ENCODE measurements at regions not wholly inside any gene's neighbourhood (a gene's known extent, or its start where the extent isn't known, plus 50 kb on each side); places are given as distances from the start of the nearest gene placed in this dataset.

DNA sequence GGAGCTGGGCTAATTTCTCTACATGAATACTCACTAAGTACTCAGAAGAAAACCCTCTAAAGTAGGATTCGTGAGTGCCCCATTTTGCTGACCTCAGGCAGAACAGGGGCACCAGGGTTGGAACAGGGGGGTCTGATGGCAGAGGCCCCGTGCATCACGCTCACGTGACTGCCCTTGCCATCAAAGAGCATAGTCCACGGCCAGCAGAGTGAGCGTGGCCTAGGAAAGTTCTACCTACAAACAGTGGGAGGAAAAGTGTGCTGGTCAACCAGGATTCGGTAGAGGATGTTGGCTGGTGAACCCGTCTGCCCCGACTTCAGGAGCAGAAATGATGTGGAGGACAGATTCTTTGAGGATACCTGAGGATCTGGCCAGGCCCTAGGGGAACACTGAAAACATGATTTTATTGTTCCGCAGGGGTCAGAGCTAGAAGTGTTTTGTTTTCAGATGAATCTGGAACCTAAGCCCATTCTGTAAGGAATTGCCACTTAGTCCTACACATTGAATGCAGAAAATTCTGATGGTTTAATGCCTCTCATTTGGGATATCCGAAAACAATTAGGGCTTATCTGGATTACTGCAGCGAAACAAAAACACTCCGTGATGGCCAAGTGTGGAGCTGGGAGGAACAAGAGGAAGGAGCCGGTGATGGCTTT is 138.8 kb upstream of the SHH start:
- Histone ChIP-seq H3K4me3 (ENCODE audit: low read depth, low read length) (no peak overlapping the region), H3K27me3 (replicated peaks) (no peaks in the 10 kb centered on the region), H3K27ac (peak overlapping the region; percentile 92), H3K36me3 (replicated peaks) (no peaks in the 10 kb centered on the region)
- no peak for DNase-seq
- TF ChIP-seq, protein P1, sequence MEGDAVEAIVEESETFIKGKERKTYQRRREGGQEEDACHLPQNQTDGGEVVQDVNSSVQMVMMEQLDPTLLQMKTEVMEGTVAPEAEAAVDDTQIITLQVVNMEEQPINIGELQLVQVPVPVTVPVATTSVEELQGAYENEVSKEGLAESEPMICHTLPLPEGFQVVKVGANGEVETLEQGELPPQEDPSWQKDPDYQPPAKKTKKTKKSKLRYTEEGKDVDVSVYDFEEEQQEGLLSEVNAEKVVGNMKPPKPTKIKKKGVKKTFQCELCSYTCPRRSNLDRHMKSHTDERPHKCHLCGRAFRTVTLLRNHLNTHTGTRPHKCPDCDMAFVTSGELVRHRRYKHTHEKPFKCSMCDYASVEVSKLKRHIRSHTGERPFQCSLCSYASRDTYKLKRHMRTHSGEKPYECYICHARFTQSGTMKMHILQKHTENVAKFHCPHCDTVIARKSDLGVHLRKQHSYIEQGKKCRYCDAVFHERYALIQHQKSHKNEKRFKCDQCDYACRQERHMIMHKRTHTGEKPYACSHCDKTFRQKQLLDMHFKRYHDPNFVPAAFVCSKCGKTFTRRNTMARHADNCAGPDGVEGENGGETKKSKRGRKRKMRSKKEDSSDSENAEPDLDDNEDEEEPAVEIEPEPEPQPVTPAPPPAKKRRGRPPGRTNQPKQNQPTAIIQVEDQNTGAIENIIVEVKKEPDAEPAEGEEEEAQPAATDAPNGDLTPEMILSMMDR (IDR thresholded peaks at IDR 0.05; ENCODE audit: low read depth, low read length, missing control alignments) = no peak
- in situ Hi-C loops (cut with HindIII; ENCODE audit: low pct_ligation_motif_present, low sequenced_read_pairs) = no loop called here

DNA sequence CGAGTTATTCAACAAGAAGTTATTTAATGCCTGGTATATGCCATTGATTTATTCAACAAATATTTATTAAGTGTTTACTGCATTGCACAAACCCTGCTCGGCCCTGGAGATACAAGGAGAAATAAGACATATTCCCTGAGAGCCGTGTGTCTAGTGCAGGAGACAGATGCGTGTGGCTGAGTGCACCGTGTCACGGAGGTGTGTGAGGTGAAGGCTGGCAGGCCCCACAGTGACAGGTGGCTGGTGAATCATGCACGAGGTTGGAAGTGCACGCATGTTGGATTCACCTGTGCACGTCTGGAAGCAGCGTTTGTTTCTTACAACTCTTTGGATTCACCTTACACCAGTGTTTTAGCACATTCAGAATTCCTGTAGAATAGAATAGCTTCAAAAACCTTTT is 136.6 kb upstream of the SHH start:
- no peak overlapping the region for H3K4me3 ChIP-seq (ENCODE audit: low read depth, low read length)
- no peaks in the 10 kb centered on the region for H3K27me3 ChIP-seq (replicated peaks)
- in situ Hi-C loops (cut with HindIII; ENCODE audit: low pct_ligation_motif_present, low sequenced_read_pairs) = no loop called here
- no peak overlapping the region for H3K27ac ChIP-seq
- TF ChIP-seq, protein P1 (IDR thresholded peaks at IDR 0.05; ENCODE audit: low read depth, low read length, missing control alignments) = no peak
- DNase-seq = no peak
- no peaks in the 10 kb centered on the region for H3K36me3 ChIP-seq (replicated peaks)

DNA sequence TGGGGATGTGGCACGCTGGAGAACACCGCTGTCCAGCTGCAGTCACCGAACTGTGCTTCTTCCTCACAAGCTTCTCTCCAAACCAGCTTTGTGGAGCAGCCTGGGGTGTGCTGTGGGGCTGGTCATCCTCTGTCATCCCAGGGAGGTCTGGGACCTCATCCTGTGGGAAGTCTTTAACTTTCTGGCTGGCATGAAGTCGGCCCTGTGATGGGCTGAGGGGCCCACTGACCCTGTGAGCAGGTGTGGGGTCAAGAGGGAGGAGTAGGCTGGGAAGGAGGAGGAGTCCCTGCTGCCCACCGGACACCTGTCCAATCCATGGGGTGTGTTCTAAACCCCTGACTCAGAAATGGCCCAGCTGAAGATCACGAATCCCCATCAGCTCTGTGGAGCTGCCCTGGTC is 136.2 kb upstream of the SHH start:
- in situ Hi-C loops (cut with HindIII; ENCODE audit: low pct_ligation_motif_present, low sequenced_read_pairs) = no loop called here
- Histone ChIP-seq H3K36me3 (replicated peaks) (no peaks in the 10 kb centered on the region), H3K27me3 (replicated peaks) (no peaks in the 10 kb centered on the region), H3K27ac (no peak overlapping the region), H3K4me3 (ENCODE audit: low read depth, low read length) (no peak overlapping the region)
- DNase-seq = no peak
- TF ChIP-seq, protein P1 (IDR thresholded peaks at IDR 0.05; ENCODE audit: low read depth, low read length, missing control alignments) = no peak

DNA sequence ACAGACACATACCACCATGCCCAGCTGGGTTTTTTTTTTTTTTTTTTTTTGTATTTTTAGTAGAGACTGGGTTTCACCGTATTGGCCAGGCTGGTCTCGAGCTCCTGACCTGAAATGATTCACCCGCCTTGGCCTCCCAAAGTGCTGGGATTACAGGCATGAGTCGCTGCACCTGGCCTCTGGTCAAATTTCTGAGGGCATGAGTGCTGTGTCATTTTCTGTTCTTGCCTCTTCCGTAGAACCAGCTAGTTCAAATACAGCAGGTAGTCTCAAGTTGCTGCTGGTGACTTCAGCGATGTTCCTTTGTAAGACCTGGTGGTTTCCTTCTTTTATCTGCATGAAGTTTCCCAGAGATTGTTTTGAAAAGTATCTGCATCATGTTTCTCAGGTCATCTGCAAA is 134.8 kb upstream of the SHH start:
- TF ChIP-seq, protein P1 (IDR thresholded peaks at IDR 0.05; ENCODE audit: low read depth, low read length, missing control alignments) = no peak
- peak; percentile 24 for DNase-seq
- H3K4me3 ChIP-seq (ENCODE audit: low read depth, low read length) = no peak overlapping the region
- H3K27ac ChIP-seq = no peak overlapping the region
- H3K27me3 ChIP-seq (replicated peaks) = no peaks in the 10 kb centered on the region
- in situ Hi-C loops (cut with HindIII; ENCODE audit: low pct_ligation_motif_present, low sequenced_read_pairs) = no loop called here
- H3K36me3 ChIP-seq (replicated peaks) = no peaks in the 10 kb centered on the region

DNA sequence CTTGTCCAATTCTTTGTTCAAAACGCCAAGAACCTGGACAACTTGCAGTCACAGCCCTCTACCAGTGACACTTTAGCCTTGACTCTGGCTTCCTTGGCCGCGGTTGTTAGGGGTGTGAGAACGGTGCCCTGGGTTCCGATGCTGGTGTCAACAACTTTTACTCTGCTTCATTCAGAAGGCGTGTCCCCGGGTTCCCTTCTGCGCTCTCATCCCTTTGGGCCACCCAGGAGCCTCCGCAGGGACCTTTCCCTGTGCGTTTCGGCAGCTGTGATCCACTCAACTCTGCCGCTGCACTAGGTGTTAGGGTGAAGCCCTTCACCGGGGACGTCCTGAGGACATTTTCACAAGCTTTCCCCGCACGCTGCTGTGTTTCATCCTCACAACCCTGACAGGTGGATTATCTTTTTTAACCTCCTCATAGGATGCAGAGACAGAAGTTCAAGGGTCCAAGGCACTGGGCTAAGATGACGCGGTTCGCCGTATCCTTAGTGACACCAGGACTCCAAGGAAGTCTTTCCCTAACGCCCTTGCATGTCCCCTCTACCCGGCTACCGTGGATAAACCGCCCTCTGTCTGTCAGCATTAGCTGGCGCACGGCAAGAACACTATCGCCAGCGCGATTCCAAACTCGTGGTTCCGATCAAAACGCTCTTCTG is 133.5 kb upstream of the SHH start:
- Histone ChIP-seq H3K27me3 (replicated peaks) (no peaks in the 10 kb centered on the region), H3K4me3 (ENCODE audit: low read depth, low read length) (no peak overlapping the region), H3K36me3 (replicated peaks) (no peaks in the 10 kb centered on the region), H3K27ac (no peak overlapping the region)
- no peak for DNase-seq
- TF ChIP-seq, protein P1 (IDR thresholded peaks at IDR 0.05; ENCODE audit: low read depth, low read length, missing control alignments) = no peak
- in situ Hi-C loops (cut with HindIII; ENCODE audit: low pct_ligation_motif_present, low sequenced_read_pairs) = no loop called here

All from brain microvascular endothelial cell (primary cell).